GM18858 (cell line): ENCODE measurements at regions not wholly inside any gene's neighbourhood (a gene's known extent, or its start where the extent isn't known, plus 50 kb on each side); places are given as distances from the start of the nearest gene placed in this dataset.

Source experiments
- ATAC-seq: cut with Tn5 transposase; IDR thresholded peaks from one replicate; pipeline ENCODE4 v1.9.1; 2021; ENCODE audit not compliant: unreplicated experiment

DNA sequence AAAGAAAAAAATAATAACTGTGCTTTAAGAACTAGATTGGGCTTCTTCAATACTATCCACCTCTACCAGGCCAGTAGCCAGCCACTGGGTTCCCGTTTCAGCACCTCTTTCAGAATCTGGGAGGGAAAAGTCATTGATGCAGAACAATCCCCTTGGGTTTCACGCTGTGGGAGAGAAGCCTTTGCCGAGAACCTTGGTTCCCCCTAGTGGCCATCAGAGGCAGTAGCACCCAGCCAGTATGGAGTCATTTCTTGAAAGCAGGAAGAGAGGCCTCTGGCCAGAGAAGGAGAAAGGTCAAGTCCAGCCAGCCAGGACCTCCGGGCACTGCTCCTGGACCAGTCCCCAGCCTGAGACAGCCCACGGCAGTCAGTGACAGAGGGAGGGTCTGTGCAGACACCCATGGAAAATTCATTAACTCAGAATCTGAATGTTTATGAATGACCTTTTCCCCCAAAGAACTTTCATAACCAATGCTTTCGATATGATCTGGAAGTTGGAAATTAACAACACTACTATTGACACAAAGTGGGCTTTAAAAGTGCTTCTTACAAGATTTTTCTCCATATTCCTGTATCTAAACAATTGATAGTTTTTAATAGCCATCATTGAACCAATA lies 51.2 kb upstream of the CDH5 start:
- ATAC-seq, result peak; percentile 93

DNA sequence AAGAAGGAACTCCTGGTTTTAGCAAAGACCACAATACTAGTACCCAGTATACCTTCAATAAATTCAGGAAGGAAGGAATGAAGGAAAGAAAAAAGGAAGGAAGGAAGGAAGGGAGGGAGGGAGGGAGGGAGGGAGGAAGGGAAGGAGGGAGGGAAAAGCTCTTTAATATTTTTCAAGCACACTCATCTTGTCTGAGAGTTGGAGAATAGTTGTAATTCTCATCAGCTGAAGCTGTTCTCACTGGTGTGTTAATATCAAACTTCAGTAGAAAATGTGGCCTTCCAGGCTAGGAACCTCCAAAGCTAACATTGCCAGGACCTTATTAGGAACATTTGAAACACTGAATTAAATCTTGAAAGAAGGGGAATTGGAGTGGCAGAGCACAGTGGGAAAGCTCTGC lies 55.2 kb upstream of the CDH5 start:
- no peak for ATAC-seq

DNA sequence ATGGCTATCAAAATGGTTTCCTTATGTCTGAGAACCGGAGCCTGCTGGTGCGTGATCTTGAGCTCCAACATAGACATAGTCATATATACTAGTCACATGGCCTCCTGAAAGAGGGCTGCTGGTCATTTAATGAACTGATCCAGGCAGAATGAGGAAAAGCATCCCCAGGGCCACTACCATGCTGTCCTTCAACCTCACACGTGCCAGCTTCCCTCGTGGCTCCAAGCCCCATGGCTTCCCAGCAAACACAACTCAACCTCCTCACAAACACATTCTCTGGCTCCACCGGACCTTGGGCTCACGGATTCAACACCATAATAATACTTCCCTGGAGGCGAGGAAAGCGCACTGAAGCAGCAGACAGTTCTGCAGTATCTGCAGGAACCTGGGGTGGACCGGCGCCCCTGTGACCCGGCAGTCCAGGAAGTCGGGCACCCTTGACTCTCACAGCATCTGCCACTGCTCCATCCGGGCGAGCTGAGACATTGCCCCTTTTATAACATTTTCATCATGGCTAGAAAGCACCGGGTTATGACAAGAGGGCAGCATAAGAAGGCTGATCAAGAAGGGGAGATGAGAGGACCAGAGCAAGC lies 57.2 kb upstream of the CDH5 start:
- no peak for ATAC-seq

DNA sequence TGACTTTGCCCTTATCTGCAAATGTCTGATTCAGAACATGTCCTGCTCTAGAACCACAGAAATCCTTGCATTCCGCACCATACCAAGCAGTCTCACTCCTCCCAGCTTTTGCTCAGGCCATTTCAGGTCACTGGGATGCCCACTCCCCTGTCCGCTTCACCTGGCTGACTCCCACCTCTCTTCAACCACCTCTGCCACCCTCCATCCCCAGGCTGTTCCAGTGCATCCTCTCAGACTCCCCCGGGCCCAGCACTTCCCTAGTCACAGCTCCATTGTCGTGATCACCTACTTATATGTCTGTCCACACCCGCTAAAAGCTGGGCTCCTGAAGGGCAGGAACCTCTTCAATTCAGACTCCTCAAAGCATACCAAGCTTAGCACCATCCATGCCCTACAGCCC lies 58.4 kb upstream of the CDH5 start:
- ATAC-seq, result no peak

DNA sequence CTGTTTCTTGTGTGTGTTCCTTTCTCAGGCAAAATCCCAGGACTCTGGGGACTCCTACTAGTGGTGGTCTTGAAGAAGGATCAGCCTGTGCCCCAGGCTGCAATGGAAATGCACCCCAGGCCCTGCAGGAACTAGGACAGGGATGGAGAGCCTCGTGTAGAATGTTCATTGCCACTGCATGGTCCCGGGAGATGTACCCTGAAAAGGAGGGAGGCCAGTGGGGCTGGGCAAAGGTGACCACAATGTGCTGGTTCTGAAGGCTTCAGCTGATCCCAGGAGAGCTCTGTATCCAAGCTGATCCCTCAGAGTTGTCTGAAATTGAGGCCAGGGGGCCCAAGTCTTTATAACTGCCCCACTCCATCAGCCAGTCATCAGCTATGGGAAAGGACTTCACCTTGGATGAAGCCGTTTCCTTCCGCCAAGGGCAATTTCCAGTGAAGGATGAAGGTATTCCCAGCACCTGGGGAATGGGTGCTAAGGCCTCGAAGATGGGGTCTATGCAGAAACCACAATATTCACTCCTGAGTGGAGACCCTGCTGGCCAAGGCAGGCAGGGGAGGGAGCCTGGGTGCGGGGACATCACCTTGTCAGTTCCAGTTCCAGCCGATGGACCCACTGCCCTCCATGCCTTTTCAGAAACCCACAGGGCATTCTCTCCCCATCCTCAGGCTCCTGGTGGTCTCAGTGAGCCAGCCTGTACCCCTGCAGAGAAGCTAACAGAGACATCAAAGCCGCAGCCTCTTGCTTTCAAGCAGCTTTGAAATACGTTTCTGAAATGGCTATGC lies 59.9 kb upstream of the CDH5 start:
- ATAC-seq, result no peak

DNA sequence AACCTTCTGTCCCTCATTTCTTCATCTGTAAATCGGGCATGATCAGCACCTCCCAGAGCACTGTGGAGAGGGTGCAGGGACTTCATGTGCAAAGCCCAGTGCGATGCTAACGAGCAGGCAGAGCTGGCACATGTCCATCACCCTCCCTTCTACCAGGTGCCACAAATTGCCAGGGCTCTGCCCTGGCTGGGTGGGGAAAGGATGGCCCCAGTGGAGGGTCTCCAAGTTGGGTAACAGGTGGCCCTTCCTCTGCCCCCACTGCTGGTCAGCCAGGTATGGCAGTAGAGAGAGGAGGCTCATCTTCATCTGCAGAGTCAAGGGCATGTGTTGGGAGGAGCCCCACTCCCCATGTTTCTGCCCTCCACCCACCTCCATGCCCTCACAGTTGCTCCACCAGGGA lies 61.5 kb upstream of the CDH5 start:
- no peak for ATAC-seq

DNA sequence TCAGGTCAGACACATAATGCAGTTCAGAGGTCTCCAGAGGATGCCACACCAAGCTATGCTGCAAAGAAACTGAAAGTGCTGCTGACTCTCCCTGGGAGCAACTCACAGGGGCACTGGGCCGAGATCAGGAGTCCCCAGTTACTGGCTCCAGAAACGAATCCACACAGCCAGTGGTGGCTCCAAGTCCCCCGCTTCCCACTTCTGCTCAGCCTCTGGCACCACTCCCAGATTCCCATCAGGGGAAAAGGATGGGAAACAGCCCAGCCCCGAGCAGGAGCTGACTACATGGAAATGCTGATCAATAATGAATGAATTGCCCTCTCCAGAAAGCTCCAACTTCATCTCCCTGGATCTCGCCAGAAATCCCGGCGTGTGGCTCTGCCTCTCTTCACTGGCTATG lies 62.3 kb upstream of the CDH5 start:
- no peak for ATAC-seq

DNA sequence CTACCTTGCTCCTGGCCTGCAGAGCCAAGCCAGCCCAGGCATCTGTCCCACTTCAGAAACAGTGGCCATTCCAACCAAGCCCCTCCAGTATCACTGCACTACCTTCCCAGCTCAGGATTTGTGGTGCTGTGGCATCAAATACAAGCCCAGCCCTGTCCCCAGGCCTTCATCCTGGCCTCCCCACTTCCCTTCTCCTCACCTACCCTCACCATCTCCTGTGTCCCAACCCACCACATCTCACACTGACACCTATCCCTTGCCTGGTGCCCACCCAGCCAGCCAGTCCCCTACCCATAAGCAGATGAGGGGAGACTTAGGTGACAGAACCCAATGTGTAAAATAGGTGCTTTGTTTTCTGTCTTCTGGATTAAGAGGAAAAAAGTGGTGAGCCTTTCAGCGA lies 66.0 kb upstream of the CDH5 start:
- no peak for ATAC-seq

DNA sequence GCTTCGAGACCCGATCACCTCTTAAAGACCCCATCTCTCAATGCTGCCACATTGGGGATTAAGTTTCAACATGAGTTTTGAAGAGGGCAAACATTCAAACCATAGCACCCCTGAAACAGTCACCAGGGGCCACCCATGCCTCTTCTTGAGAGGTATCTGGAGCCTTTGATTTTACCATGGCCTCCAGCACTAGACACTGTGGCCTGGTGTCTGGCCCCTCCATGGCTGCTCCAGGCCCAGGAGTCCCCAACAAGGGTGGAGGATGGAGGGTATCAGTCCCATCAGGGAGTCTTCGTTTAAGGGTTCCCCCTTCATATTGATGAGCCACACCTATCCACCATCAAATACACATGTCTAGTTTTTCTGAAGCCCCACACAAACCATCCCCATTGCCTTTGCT lies 66.5 kb upstream of the CDH5 start:
- ATAC-seq, result no peak

DNA sequence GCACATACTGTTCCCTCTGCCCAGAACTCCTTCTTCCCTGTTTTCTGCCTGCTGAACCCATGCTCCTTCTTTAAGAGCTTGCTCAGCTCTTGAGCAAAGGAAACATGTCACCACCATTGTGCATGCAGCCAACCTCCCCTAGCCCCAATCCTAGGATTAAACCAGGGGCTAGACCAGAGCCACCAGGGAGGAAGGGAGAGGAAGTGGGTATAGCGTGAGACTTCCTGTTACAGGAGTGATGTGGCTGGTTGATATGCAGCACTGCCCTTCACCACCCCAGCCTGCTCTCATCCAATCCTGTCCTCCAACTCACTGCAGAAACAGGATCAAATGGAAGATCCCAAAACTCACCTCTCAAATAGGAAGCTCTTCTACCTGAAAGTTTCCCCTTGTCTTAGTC lies 67.1 kb upstream of the CDH5 start:
- no peak for ATAC-seq

DNA sequence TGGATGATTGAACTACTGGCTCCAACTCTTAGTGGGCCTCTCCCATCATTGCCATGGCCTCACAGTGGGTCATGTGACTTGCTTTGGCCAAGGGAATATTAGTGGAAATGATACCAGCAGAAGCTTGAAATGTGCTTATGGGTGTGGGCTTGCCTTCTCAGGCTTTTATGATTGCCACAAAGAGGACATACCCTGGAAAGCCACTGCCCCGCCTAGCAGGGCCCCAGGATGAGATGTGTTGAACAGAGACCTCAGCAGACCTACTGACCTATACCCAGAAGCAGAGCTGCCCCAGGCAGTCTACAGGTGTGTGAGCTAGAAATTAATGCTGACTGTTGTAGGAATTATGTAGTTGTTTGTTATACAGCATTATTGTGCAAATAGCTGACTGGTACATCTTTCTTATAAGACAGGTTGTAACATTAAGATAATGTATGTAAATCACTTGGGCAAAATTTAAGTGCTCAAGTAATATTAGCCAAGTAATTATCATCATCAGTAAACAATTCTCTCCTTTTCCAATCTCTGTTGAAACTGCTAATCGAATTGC lies 67.8 kb upstream of the CDH5 start:
- ATAC-seq, result no peak

DNA sequence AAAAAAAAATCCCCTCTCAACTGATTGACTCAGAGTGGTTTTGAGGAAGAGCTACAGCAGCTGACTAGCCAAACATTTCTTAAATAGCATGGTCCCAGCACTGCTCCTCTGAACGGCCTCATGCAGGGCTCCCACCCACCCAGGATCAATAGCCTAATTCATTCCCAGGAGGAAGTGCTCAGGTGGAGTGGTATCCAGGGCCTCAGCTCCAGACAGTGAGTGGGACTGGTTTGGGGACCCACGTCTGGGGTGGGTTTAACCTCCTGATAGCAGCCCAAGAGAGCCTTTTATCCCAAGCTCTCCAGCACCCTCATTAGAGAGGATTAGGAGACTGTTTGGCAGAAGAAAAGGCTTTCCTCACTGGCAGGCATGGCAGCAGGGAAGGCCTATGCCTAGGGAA lies 68.5 kb upstream of the CDH5 start:
- ATAC-seq, result no peak

DNA sequence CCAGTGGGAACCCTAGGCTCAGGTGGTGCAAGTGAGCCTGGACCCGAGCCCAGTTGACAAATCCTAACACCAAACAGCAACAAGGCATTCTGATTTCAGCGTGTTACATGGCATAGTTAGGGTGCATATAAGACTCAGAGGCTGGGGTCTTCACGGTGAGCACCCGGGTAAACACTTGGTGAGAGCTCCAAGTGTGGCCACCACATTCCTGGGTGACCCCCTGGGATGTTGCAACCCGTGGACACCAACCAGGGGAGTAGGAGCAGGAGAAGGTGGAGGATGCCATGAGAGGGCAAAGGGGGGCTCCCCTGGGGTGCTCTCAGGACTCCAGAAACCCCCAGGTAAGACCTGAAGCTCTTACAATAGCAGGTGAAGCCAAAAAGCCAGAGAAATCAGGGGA lies 69.9 kb upstream of the CDH5 start:
- ATAC-seq, result no peak

DNA sequence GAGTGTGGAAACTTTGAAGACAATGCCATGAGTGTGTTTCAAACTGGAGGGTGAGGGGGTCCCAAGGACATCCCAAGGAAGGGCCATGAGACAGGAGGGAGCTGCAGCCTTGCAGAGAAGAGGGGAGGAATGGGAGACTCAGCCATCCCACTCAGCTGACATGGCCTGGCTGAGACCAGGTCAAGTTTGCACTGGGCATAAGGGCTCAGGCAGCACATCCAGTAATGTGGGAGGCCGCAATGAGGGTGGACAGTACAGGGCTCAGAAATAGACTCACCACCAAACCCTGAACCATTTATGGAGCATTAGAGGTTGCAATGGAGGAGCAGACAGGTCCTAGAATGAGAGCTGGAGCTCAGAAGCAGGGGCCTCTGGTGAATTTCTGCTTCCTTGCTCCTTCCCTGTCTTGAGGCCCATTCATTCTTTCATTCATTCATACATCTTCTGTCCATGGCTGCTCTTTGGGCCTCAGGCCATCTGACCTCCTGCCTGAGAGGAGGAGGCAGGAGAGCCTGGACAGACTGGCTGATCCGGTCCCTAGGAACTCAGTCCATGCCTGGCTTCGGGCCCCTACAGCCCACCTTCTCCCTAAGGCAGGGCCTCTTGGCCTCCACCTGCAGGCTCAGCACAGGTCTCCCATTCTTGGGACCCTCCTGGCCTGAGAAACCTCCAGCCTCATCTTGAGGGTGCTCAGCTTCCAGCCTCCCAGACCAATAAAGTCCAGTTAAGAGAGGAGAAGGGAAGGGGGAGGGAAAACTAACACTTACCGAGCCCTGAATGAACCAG lies 70.5 kb upstream of the CDH5 start:
- no peak for ATAC-seq

DNA sequence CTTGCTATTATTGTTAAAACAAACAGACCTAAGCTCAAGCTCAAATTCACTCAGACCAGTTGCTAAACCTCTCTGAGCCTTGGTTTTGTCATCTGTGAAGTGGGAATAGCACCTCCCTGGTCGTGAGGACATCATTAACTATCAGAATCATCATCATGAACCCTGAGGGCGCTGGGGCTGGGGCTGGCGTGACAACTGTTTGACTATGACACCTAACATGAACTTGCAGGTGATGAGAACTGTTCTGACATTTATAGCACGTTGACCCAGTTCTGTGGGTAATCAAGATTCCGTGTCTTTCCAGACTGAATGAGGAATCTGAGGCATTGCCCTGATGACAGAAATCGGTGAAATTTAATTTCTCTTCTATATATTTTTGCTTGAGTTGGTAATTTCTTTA lies 71.3 kb upstream of the CDH5 start:
- ATAC-seq, result no peak

DNA sequence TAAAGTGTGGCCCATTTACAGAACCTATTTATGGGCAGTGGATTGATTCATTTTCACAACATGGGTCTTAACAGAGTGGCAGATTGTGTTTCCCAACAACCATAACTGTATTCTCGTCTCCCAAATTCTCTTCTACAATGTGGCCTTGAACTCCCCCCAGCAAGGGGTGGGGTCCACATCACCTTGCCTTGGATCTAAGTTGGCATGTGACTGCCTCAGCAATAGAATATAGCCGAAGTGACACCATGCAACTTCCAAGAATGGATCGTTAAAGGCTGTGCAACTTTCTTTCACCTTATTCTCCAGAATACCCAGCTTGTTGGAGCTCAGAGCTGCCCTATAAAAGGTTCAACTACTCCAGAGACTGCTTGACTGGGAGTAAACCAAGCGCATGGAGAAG lies 72.0 kb upstream of the CDH5 start:
- no peak for ATAC-seq

DNA sequence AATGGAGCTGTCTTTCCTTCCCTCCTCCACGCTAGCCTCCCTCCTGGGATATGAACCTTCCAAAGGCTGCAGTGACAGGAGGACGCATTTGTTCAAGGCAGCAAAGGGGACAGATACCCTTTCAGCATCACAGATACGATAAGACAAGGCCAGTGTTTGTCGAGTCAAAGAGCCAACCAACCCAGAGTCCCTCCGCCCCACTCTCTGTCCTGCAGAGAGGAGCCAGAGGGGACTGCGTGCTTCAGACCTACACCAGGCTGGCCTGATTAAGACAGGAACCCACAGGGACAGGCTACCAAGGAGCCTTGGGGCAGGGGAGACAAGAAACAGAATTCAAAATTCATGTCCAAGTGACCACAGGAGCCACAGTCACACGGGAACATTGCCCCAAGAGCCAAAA lies 72.6 kb upstream of the CDH5 start:
- no peak for ATAC-seq

DNA sequence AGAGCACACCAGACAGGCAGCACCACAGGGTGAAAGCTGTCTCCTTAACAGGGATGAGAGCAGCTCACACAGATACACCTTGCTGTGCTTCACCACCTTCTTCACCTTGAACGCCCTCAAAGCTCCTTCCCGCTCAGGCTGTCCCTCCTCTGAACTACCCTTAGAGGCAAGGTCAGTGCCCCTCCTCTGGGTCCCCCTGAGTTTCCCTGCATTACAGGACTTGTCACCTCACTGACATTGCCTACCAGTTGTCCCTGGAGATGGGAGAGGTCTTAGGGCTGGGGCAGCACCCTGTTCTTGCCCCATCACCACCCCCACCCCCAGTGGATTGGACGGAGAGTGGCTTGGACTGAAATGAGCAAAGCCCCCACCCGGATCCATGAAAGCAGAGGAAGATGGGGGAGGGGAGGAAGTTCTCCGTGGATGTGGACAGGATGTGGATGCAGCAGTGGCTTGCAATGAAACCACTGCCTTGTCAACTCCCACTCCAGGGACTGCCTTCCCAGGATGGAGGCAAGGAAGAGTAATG lies 73.2 kb upstream of the CDH5 start:
- ATAC-seq, result no peak

DNA sequence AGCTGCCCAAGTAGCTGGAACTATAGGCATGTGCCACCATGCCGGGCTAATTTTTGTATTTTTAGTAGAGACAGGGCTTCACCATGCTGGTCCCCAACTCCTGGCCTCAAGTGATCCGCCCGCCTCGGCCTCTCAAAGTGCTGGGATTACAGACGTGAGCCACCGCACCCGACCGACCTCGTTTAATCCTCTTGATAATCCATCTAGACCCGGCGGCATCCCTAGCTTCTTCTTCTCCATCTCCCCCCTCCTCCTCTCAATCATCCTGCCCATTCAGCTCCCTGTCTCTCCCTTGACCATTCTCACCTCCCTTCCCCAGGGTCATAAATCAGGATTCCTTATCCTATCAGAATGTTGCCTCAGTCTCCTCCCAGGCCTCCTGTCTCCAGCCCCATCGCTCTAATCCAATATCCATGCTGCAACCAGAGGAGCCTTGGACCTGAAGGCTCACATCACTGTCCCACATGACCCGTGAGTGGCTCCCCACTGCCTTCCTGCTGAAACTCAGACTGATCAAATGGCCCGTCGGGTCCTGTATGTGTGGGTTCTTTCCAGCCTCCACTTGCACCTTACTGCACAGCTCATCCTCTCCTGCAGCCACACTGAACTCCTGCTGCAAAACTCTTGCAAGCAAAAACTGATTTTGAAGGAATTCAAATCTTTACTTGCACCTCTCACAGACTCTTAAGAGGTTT lies 74.1 kb upstream of the CDH5 start:
- ATAC-seq, result no peak

DNA sequence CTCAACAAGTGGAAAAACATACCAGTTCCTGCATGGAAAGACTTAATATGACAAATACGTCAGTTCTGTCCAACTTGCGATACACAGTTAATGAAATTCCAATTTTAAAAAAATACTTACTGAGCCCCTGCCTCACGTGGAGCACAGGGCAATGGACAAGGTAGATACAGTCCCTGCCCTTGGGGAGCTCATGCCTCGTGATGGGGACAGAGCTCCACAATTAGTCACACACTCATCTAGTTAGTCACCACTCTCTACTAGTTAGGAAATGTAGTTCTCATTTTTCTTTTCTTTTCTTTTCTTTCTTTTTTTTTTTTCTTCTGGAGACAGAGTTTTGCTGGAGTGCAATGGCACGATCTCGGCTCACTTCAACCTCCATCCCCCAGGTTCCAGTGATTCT lies 74.7 kb upstream of the CDH5 start:
- no peak for ATAC-seq

DNA sequence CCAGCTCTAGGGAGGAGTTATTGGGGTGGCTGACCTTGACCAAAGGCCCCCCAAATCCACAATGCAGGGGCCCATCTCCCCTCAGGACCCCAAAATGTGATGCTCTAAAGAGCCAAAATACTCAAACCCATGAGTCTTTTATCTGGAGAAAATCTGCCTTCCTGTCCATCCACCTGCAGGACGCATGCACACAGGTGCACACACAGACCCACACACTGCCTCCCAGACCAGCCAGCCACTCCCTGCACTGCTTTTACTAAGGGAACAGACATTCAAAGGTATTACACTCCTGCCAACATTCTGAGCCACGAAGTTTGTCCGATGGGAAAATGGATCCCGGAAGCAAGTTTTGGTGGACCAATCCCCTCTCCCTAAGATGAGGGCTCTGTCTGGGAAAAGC lies 76.1 kb upstream of the CDH5 start:
- ATAC-seq, result no peak
